ENCODE measurements at regions not wholly inside any gene's neighbourhood (a gene's known extent, or its start where the extent isn't known, plus 50 kb on each side); places are given as distances from the start of the nearest gene placed in this dataset.

- TF ChIP-seq, protein P1, sequence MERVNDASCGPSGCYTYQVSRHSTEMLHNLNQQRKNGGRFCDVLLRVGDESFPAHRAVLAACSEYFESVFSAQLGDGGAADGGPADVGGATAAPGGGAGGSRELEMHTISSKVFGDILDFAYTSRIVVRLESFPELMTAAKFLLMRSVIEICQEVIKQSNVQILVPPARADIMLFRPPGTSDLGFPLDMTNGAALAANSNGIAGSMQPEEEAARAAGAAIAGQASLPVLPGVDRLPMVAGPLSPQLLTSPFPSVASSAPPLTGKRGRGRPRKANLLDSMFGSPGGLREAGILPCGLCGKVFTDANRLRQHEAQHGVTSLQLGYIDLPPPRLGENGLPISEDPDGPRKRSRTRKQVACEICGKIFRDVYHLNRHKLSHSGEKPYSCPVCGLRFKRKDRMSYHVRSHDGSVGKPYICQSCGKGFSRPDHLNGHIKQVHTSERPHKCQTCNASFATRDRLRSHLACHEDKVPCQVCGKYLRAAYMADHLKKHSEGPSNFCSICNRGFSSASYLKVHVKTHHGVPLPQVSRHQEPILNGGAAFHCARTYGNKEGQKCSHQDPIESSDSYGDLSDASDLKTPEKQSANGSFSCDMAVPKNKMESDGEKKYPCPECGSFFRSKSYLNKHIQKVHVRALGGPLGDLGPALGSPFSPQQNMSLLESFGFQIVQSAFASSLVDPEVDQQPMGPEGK (CRISPR knock-in tag; IDR thresholded peaks at IDR 0.05; ENCODE audit: borderline replicate concordance), result no peak
- TF ChIP-seq TCF4 (CRISPR knock-in tag; IDR thresholded peaks at IDR 0.05; ENCODE audit: borderline replicate concordance), result no peak
- no peak for TF ChIP-seq ZFP30 (CRISPR knock-in tag; IDR thresholded peaks at IDR 0.05)
- no peak for TF ChIP-seq CSDC2 (CRISPR knock-in tag; IDR thresholded peaks at IDR 0.05)
- TF ChIP-seq ISL1 (CRISPR knock-in tag; IDR thresholded peaks at IDR 0.05), result no peak
- TF ChIP-seq ZNF8 (CRISPR knock-in tag; IDR thresholded peaks at IDR 0.05), result no peak
- TF ChIP-seq, protein P2, sequence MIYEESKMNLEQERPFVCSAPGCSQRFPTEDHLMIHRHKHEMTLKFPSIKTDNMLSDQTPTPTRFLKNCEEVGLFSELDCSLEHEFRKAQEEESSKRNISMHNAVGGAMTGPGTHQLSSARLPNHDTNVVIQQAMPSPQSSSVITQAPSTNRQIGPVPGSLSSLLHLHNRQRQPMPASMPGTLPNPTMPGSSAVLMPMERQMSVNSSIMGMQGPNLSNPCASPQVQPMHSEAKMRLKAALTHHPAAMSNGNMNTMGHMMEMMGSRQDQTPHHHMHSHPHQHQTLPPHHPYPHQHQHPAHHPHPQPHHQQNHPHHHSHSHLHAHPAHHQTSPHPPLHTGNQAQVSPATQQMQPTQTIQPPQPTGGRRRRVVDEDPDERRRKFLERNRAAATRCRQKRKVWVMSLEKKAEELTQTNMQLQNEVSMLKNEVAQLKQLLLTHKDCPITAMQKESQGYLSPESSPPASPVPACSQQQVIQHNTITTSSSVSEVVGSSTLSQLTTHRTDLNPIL (CRISPR knock-in tag; IDR thresholded peaks at IDR 0.05; ENCODE audit: low read depth), result no peak
- TF ChIP-seq TOX (CRISPR knock-in tag; IDR thresholded peaks at IDR 0.05; ENCODE audit: borderline replicate concordance), result no peak
- no peak for TF ChIP-seq ESRRG (CRISPR knock-in tag; IDR thresholded peaks at IDR 0.05)
- no peak for TF ChIP-seq ARNTL (CRISPR knock-in tag; IDR thresholded peaks at IDR 0.05; ENCODE audit: borderline replicate concordance, low read depth)
- no peak for TF ChIP-seq ZNF565 (CRISPR knock-in tag; conservative IDR thresholded peaks at IDR 0.05; ENCODE audit: low read depth)
- TF ChIP-seq BACH2 (CRISPR knock-in tag; IDR thresholded peaks at IDR 0.05; ENCODE audit: borderline replicate concordance), result no peak
These were observed 54.7 kb upstream of the MBOAT2 start for GRCh38 chr2:9057939-9058761.
